Loucy (cell line): ENCODE measurements at regions not wholly inside any gene's neighbourhood (a gene's known extent, or its start where the extent isn't known, plus 50 kb on each side); places are given as distances from the start of the nearest gene placed in this dataset.

ENCODE experiments used
- H2AFZ ChIP-seq: fragments of 200-600 bp; sonication (generic); 2 replicates; pipeline ENCODE4 v1.6.0; 2016; ENCODE audit warnings: antibody characterized with exemption, mild to moderate bottlenecking, low read length, moderate library complexity
- H3F3A ChIP-seq: fragments of 200-600 bp; 2 replicates; pipeline ENCODE4 v1.6.0; 2016; ENCODE audit warnings: antibody characterized with exemption, low read depth, mild to moderate bottlenecking
- H3K27me3 ChIP-seq: fragments of 200-600 bp; sonication (generic); 2 replicates; pipeline ENCODE4 v1.6.1; 2014; ENCODE audit warnings: low read length, mild to moderate bottlenecking; ENCODE audit not compliant: insufficient read depth, poor library complexity, severe bottlenecking
- H3K36me3 ChIP-seq: fragments of 200-600 bp; sonication (generic); 2 replicates; pipeline ENCODE4 v1.6.1; 2016; ENCODE audit warnings: low read length; ENCODE audit not compliant: insufficient read depth
- H3K4me1 ChIP-seq: fragments of 200-600 bp; sonication (generic); 2 replicates; pipeline ENCODE4 v1.5.1; 2014; ENCODE audit warnings: low read length, mild to moderate bottlenecking; ENCODE audit not compliant: insufficient read depth, poor library complexity, severe bottlenecking
- H3K4me2 ChIP-seq: fragments of 200-600 bp; sonication (generic); 2 replicates; pipeline ENCODE4 v1.6.0; 2014; ENCODE audit warnings: antibody characterized with exemption, low read length, low read depth, mild to moderate bottlenecking; ENCODE audit not compliant: poor library complexity, severe bottlenecking
- H3K4me3 ChIP-seq: fragments of 200-600 bp; sonication (generic); 2 replicates; pipeline ENCODE4 v1.5.1; 2014; ENCODE audit warnings: low read length, mild to moderate bottlenecking, mixed read lengths; ENCODE audit not compliant: poor library complexity, severe bottlenecking
- H3K79me2 ChIP-seq: fragments of 200-600 bp; sonication (generic); 2 replicates; pipeline ENCODE4 v1.6.1; 2014; ENCODE audit warnings: low read length; ENCODE audit not compliant: insufficient read depth
- H3K9ac ChIP-seq: fragments of 200-600 bp; sonication (generic); 2 replicates; pipeline ENCODE4 v1.6.0; 2014; ENCODE audit warnings: mild to moderate bottlenecking, low read depth, low read length, moderate library complexity; ENCODE audit not compliant: poor library complexity, severe bottlenecking
- H3K9me2 ChIP-seq: fragments of 200-600 bp; sonication (generic); replicated peaks from 2 replicates; pipeline ENCODE4 v1.6.1; 2016; ENCODE audit warnings: low read depth, low read length, mixed read lengths
- H3K9me3 ChIP-seq: fragments of 200-600 bp; sonication (generic); 2 replicates; pipeline ENCODE4 v1.6.1; 2014; ENCODE audit warnings: mild to moderate bottlenecking, antibody characterized with exemption, low read length, low read depth; ENCODE audit not compliant: insufficient read depth
- H4K20me1 ChIP-seq: fragments of 200-600 bp; sonication (generic); 2 replicates; pipeline ENCODE4 v1.6.0; 2014; ENCODE audit warnings: antibody characterized with exemption, low read length, mild to moderate bottlenecking; ENCODE audit not compliant: insufficient read depth, poor library complexity, severe bottlenecking
- EZH2phosphoT487 ChIP-seq: fragments of 200-600 bp; IDR thresholded peaks from 2 replicates; pipeline ENCODE4 v1.6.1; 2018; ENCODE audit warnings: antibody characterized with exemption, mild to moderate bottlenecking, moderate library complexity, borderline replicate concordance
- TF ChIP-seq, protein P1 (sequence below): fragments of 200-600 bp; sonication (generic); conservative IDR thresholded peaks from 2 replicates; pipeline ENCODE4 v1.5.1; 2014; ENCODE audit warnings: mild to moderate bottlenecking, antibody characterized with exemption, low read length

GRCh38 chr18:1052301-1052700, 147.6 kb downstream of the ADCYAP1 start:
- H3K9me2 ChIP-seq, result no peaks in the 10 kb centered on the region
- H3K4me1 ChIP-seq, result no peaks in the 10 kb centered on the region
- H3K27me3 ChIP-seq, result no peaks in the 10 kb centered on the region
- H3K9ac ChIP-seq, result no peak overlapping the region
- no peaks in the 10 kb centered on the region for H3K79me2 ChIP-seq
- H3K4me2 ChIP-seq, result no peak overlapping the region
- no peaks in the 10 kb centered on the region for H3K36me3 ChIP-seq
- TF ChIP-seq EZH2phosphoT487, result no peak
- no peaks in the 10 kb centered on the region for H4K20me1 ChIP-seq
- H3K4me3 ChIP-seq, result no peak overlapping the region
- H3F3A ChIP-seq, result no peaks in the 10 kb centered on the region
- no peaks in the 10 kb centered on the region; the same call in 1 of the 2 replicates for H3K9me3 ChIP-seq
- H2AFZ ChIP-seq, result no peak overlapping the region

GRCh38 chr18:1053331-1054315, 149.0 kb downstream of the ADCYAP1 start:
- Histone ChIP-seq H3K27me3 (no peaks in the 10 kb centered on the region), H4K20me1 (no peaks in the 10 kb centered on the region), H3F3A (no peaks in the 10 kb centered on the region), H2AFZ (no peak overlapping the region), H3K4me1 (no peaks in the 10 kb centered on the region), H3K4me3 (no peak overlapping the region), H3K79me2 (no peaks in the 10 kb centered on the region), H3K9ac (no peak overlapping the region), H3K4me2 (no peak overlapping the region), H3K9me2 (no peaks in the 10 kb centered on the region), H3K36me3 (no peaks in the 10 kb centered on the region), H3K9me3 (no peaks in the 10 kb centered on the region; the same call in 1 of the 2 replicates)
- TF ChIP-seq EZH2phosphoT487, result no peak

DNA sequence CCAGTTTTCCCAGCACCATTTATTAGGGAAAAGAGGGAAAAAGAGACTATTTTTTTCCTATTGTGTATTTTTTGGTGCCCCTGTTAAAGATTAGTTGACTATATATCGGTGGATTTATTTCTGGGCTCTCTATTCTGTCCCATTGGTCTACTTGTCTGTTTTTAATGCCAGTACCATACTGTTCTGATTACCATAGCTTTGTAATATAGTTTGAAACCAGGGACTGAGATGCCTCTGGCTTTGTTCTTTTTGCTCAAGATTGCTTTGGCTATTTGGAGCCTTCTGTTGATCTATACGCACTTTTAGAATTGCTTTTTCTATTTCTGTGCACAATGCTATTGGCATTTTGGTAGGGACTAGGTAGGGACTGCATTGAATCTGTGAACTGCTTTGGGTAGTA, 151.7 kb downstream of the ADCYAP1 start:
- Histone ChIP-seq H3K9me3 (no peaks in the 10 kb centered on the region; the same call in 1 of the 2 replicates), H3K27me3 (no peaks in the 10 kb centered on the region), H3K4me3 (no peak overlapping the region), H3K4me2 (no peak overlapping the region), H3K4me1 (no peaks in the 10 kb centered on the region), H3K9ac (no peak overlapping the region), H3F3A (no peaks in the 10 kb centered on the region), H3K79me2 (no peaks in the 10 kb centered on the region), H3K36me3 (no peaks in the 10 kb centered on the region), H2AFZ (no peak overlapping the region), H3K9me2 (no peaks in the 10 kb centered on the region), H4K20me1 (no peaks in the 10 kb centered on the region)
- no peak for TF ChIP-seq EZH2phosphoT487
- TF ChIP-seq, protein P1, sequence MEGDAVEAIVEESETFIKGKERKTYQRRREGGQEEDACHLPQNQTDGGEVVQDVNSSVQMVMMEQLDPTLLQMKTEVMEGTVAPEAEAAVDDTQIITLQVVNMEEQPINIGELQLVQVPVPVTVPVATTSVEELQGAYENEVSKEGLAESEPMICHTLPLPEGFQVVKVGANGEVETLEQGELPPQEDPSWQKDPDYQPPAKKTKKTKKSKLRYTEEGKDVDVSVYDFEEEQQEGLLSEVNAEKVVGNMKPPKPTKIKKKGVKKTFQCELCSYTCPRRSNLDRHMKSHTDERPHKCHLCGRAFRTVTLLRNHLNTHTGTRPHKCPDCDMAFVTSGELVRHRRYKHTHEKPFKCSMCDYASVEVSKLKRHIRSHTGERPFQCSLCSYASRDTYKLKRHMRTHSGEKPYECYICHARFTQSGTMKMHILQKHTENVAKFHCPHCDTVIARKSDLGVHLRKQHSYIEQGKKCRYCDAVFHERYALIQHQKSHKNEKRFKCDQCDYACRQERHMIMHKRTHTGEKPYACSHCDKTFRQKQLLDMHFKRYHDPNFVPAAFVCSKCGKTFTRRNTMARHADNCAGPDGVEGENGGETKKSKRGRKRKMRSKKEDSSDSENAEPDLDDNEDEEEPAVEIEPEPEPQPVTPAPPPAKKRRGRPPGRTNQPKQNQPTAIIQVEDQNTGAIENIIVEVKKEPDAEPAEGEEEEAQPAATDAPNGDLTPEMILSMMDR, result no peak

GRCh38 chr18:1057367-1057766, 152.7 kb downstream of the ADCYAP1 start:
- no peak overlapping the region for H2AFZ ChIP-seq
- no peaks in the 10 kb centered on the region for H3K27me3 ChIP-seq
- H3K4me2 ChIP-seq, result no peak overlapping the region
- no peaks in the 10 kb centered on the region for H4K20me1 ChIP-seq
- no peaks in the 10 kb centered on the region for H3K9me2 ChIP-seq
- H3K9ac ChIP-seq, result no peak overlapping the region
- no peaks in the 10 kb centered on the region; the same call in 1 of the 2 replicates for H3K9me3 ChIP-seq
- H3K4me1 ChIP-seq, result no peaks in the 10 kb centered on the region
- no peaks in the 10 kb centered on the region for H3F3A ChIP-seq
- H3K4me3 ChIP-seq, result no peak overlapping the region
- TF ChIP-seq, protein P1, result no peak
- no peak for TF ChIP-seq EZH2phosphoT487
- H3K36me3 ChIP-seq, result no peaks in the 10 kb centered on the region
- H3K79me2 ChIP-seq, result no peaks in the 10 kb centered on the region
